Erythroblast (primary cell): ENCODE measurements at regions not wholly inside any gene's neighbourhood (a gene's known extent, or its start where the extent isn't known, plus 50 kb on each side); places are given as distances from the start of the nearest gene placed in this dataset.

Source experiments
- GATA1 ChIP-seq: IDR thresholded peaks from 2 replicates; pipeline ENCODE4 v1.6.1; 2011; ENCODE audit warnings: low read depth, mild to moderate bottlenecking, control low read depth, low read length, moderate library complexity
- POLR2A ChIP-seq: IDR thresholded peaks from 2 replicates; pipeline ENCODE4 v1.6.1; 2011; ENCODE audit warnings: mild to moderate bottlenecking, low read length

DNA sequence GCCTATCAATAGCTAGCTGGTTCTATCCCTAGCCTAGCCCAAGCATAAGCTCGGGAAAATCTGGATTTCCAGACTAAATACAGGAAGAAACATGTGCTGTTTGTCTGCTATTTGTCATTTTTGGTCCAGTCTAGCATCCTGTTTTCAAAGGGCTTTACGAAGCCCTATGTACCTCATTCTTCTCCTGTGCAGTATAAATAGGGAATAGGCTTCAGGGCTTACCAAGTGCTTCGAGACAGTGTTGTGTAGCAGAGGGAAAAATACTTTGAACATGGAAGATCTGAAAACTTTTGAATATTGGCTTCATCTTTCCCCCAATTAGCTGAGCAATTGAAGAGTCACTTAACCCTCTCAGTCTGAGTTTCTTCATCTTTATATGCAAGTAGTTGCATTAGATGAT, 679.8 kb downstream of the TDRD15 start:
- no peak for TF ChIP-seq POLR2A
- TF ChIP-seq GATA1, result no peak
